Nephron progenitor cell (in vitro differentiated cells): ENCODE measurements at regions not wholly inside any gene's neighbourhood (a gene's known extent, or its start where the extent isn't known, plus 50 kb on each side); places are given as distances from the start of the nearest gene placed in this dataset.

Source experiments
- DNase-seq: peaks from one replicate; pipeline ENCODE4 v3.0.0; 2021
- H3K27ac Mint-ChIP-seq: 2 replicates; pipeline ENCODE4 v1.8.0; 2021; ENCODE audit warnings: mild to moderate bottlenecking, moderate library complexity, mixed read lengths
- H3K27me3 Mint-ChIP-seq: 2 replicates; pipeline ENCODE4 v1.8.0; 2021; ENCODE audit warnings: mild to moderate bottlenecking, low read depth, mixed read lengths; ENCODE audit not compliant: poor library complexity
- H3K36me3 Mint-ChIP-seq: 2 replicates; pipeline ENCODE4 v1.8.0; 2021; ENCODE audit warnings: low read depth, mixed read lengths
- H3K4me1 Mint-ChIP-seq: 2 replicates; pipeline ENCODE4 v1.8.0; 2021; ENCODE audit warnings: mixed read lengths
- H3K4me3 Mint-ChIP-seq: 2 replicates; pipeline ENCODE4 v1.8.0; 2021; ENCODE audit warnings: mild to moderate bottlenecking, moderate library complexity, mixed read lengths
- H3K9me3 Mint-ChIP-seq: 2 replicates; pipeline ENCODE4 v1.8.0; 2021; ENCODE audit warnings: mild to moderate bottlenecking, moderate library complexity, mixed read lengths
- CTCF ChIP-seq: fragments of 200-600 bp; sonication (generic); IDR thresholded peaks from 2 replicates; pipeline ENCODE4 v1.5.0; 2021; ENCODE audit warnings: antibody characterized with exemption

GRCh38 chr1:228875741-228876140 lies 140.5 kb downstream of the RHOU start:
- no peak for DNase-seq
- Mint-ChIP-seq H3K27me3 (peaks cover 11% of the 10 kb centered on the region), H3K4me3 (no peak overlapping the region), H3K36me3 (no peaks in the 10 kb centered on the region), H3K4me1 (peaks cover 13% of the 10 kb centered on the region), H3K27ac (no peak overlapping the region), H3K9me3 (no peaks in the 10 kb centered on the region)
- no peak for TF ChIP-seq CTCF

- TF ChIP-seq CTCF = no peak
- H3K27me3 Mint-ChIP-seq = peaks cover 11% of the 10 kb centered on the region
- no peak overlapping the region for H3K4me3 Mint-ChIP-seq
- H3K4me1 Mint-ChIP-seq = peaks cover 10% of the 10 kb centered on the region
- no peak for DNase-seq
- H3K9me3 Mint-ChIP-seq = no peaks in the 10 kb centered on the region
- H3K36me3 Mint-ChIP-seq = no peaks in the 10 kb centered on the region
- no peak overlapping the region for H3K27ac Mint-ChIP-seq
These were observed 140.9 kb downstream of the RHOU start for GRCh38 chr1:228876187-228876586.

GRCh38 chr1:228879164-228879563 lies 143.9 kb downstream of the RHOU start:
- Mint-ChIP-seq H3K4me3 (no peak overlapping the region), H3K27ac (no peak overlapping the region), H3K9me3 (peaks cover 3% of the 10 kb centered on the region), H3K4me1 (peaks cover 8% of the 10 kb centered on the region), H3K27me3 (peaks cover 3% of the 10 kb centered on the region), H3K36me3 (peaks cover 4% of the 10 kb centered on the region)
- no peak for DNase-seq
- TF ChIP-seq CTCF = no peak

- Mint-ChIP-seq H3K4me3 (no peak overlapping the region), H3K27ac (peak overlapping the region; percentile 49), H3K9me3 (peaks cover 16% of the 10 kb centered on the region), H3K36me3 (peaks cover 5% of the 10 kb centered on the region), H3K27me3 (no peaks in the 10 kb centered on the region), H3K4me1 (peaks cover 13% of the 10 kb centered on the region)
- DNase-seq = no peak
- no peak for TF ChIP-seq CTCF
These were observed 146.9 kb downstream of the RHOU start for GRCh38 chr1:228882041-228882770.

GRCh38 chr1:228882771-228883450 lies 147.6 kb downstream of the RHOU start:
- H3K36me3 Mint-ChIP-seq = peaks cover 5% of the 10 kb centered on the region
- peaks cover 16% of the 10 kb centered on the region for H3K9me3 Mint-ChIP-seq
- no peak for TF ChIP-seq CTCF
- no peaks in the 10 kb centered on the region for H3K27me3 Mint-ChIP-seq
- H3K4me1 Mint-ChIP-seq = peaks cover 13% of the 10 kb centered on the region
- DNase-seq = no peak
- H3K4me3 Mint-ChIP-seq = no peak overlapping the region
- H3K27ac Mint-ChIP-seq = no peak overlapping the region
